ENCODE measurements at regions not wholly inside any gene's neighbourhood (a gene's known extent, or its start where the extent isn't known, plus 50 kb on each side); places are given as distances from the start of the nearest gene placed in this dataset.

DNA sequence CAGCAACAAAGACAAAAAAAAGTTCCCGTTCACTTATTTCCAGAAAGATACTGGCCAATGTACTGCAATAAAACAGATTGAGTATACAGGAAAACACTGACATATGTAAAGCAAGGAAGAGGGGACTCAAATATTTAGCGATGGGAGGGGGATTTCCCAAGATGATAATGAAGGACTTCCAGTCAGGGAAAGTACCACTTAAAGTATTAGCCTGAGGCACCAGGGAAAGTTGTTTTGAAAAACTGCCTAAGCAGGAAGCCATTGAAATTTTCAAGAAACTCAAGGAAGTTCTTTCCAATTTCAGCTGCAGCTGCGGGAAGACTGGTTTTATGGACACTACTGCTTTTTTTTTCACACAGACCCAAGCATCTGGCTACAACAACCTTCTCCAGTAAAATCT is 1007.4 kb upstream of the NOVA1 start:
- H3K27ac ChIP-seq (ENCODE audit: low read length in 2 of 2): no peak overlapping the region
- H3K9ac ChIP-seq (ENCODE audit: low read length): no peak overlapping the region
- CTCF ChIA-PET: interaction anchor here (0.7 kb wide), 1 partner anchor 28 kb away, joined by 4 read pairs; no protein-coding TSS in a partner anchor
- peaks cover 0 to 3% (median 0%) of the 10 kb centered on the region in 3 donors for H3K9me3 ChIP-seq (ENCODE audit: control extremely low read depth in 1 of 3, control insufficient read depth in 2 of 3, insufficient read depth in 1 of 3, low read length in 2 of 3)
- no peaks in the 10 kb centered on the region for H3K27me3 ChIP-seq (replicated peaks in 1 of 4; ENCODE audit: control extremely low read depth in 1 of 4, control insufficient read depth in 3 of 4, insufficient read depth in 4 of 4, low read length in 3 of 4)
- no peak overlapping the region for H3K4me3 ChIP-seq (ENCODE audit: control extremely low read depth in 1 of 5, extremely low read depth in 1 of 5, insufficient read depth in 1 of 5, low read depth in 2 of 5, low read length in 4 of 5)
- POLR2A ChIA-PET: no interaction called here
- Mint-ChIP-seq H3K27ac (no peak overlapping the region), H3K4me1 (no peaks in the 10 kb centered on the region), H3K4me3 (no peak overlapping the region), H3K9me3 (ENCODE audit: insufficient read depth) (no peaks in the 10 kb centered on the region), H3K27me3 (no peaks in the 10 kb centered on the region)
- no peak for DNase-seq
- ATAC-seq (ENCODE audit: low read depth): no peak
- no peaks in the 10 kb centered on the region for H3K79me2 ChIP-seq (ENCODE audit: control insufficient read depth, insufficient read depth, low read length)
- WGBS (ENCODE audit: insufficient coverage): 62% methylated on average over 2 of the region's 3 CpGs
- H2AFZ ChIP-seq (ENCODE audit: insufficient read depth, low read depth, low read length, poor library complexity, severe bottlenecking): no peak overlapping the region
- intact Hi-C loops (cut with micrococcal nuclease): no loop called here
- H3K36me3 ChIP-seq (replicated peaks in 1 of 2; ENCODE audit: control extremely low read depth in 1 of 2, control insufficient read depth in 1 of 2, extremely low read depth in 1 of 2, insufficient read depth in 2 of 2, low read length in 1 of 2): no peaks in the 10 kb centered on the region
- TF ChIP-seq, protein P1, sequence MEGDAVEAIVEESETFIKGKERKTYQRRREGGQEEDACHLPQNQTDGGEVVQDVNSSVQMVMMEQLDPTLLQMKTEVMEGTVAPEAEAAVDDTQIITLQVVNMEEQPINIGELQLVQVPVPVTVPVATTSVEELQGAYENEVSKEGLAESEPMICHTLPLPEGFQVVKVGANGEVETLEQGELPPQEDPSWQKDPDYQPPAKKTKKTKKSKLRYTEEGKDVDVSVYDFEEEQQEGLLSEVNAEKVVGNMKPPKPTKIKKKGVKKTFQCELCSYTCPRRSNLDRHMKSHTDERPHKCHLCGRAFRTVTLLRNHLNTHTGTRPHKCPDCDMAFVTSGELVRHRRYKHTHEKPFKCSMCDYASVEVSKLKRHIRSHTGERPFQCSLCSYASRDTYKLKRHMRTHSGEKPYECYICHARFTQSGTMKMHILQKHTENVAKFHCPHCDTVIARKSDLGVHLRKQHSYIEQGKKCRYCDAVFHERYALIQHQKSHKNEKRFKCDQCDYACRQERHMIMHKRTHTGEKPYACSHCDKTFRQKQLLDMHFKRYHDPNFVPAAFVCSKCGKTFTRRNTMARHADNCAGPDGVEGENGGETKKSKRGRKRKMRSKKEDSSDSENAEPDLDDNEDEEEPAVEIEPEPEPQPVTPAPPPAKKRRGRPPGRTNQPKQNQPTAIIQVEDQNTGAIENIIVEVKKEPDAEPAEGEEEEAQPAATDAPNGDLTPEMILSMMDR (IDR thresholded peaks at IDR 0.05): no peak
- no peak for TF ChIP-seq EZH2 (IDR thresholded peaks at IDR 0.05; ENCODE audit: borderline replicate concordance, insufficient read depth, low read depth, low read length, poor library complexity, severe bottlenecking)
- H4K20me1 ChIP-seq (ENCODE audit: control insufficient read depth, insufficient read depth, low read length, poor library complexity, severe bottlenecking): no peaks in the 10 kb centered on the region
- H3K4me1 ChIP-seq (ENCODE audit: control insufficient read depth in 2 of 2, insufficient read depth in 2 of 2, low read length in 2 of 2): no peaks in the 10 kb centered on the region
- H3K4me2 ChIP-seq (replicated peaks; ENCODE audit: low read depth, low read length, poor library complexity, severe bottlenecking): no peak overlapping the region

DNA sequence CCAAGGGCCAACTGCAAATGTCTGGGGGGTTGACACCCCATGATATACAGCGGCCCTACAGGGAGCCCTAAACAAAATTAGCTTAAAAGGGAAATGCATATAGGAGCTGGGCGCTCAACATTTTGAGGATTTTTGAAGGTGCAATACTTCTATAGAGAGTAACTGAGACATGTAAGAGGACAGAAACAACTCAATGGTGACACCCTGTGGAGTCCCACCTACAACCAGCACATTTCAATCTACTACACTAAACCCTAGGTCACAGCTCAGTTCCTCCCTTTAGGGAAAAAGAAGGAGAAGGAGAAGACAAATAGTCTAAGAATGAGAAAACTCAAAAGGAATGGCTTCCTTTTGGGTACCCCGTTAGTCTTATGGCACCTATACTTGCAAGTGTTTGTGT is 1010.5 kb upstream of the NOVA1 start:
- no peak for DNase-seq
- Histone ChIP-seq H3K27me3 (replicated peaks in 1 of 4; ENCODE audit: control extremely low read depth in 1 of 4, control insufficient read depth in 3 of 4, insufficient read depth in 4 of 4, low read length in 3 of 4) (no peaks in the 10 kb centered on the region), H3K36me3 (replicated peaks in 1 of 2; ENCODE audit: control extremely low read depth in 1 of 2, control insufficient read depth in 1 of 2, extremely low read depth in 1 of 2, insufficient read depth in 2 of 2, low read length in 1 of 2) (no peaks in the 10 kb centered on the region), H3K4me2 (replicated peaks; ENCODE audit: low read depth, low read length, poor library complexity, severe bottlenecking) (no peak overlapping the region), H3K9ac (ENCODE audit: low read length) (no peak overlapping the region), H3K9me3 (ENCODE audit: control extremely low read depth in 1 of 3, control insufficient read depth in 2 of 3, insufficient read depth in 1 of 3, low read length in 2 of 3) (peaks cover 0 to 3% (median 0%) of the 10 kb centered on the region in 3 donors), H3K79me2 (ENCODE audit: control insufficient read depth, insufficient read depth, low read length) (no peaks in the 10 kb centered on the region), H2AFZ (ENCODE audit: insufficient read depth, low read depth, low read length, poor library complexity, severe bottlenecking) (no peak overlapping the region), H3K27ac (ENCODE audit: low read length in 2 of 2) (no peak overlapping the region), H3K4me3 (ENCODE audit: control extremely low read depth in 1 of 5, extremely low read depth in 1 of 5, insufficient read depth in 1 of 5, low read depth in 2 of 5, low read length in 4 of 5) (no peak overlapping the region), H3K4me1 (ENCODE audit: control insufficient read depth in 2 of 2, insufficient read depth in 2 of 2, low read length in 2 of 2) (no peaks in the 10 kb centered on the region), H4K20me1 (ENCODE audit: control insufficient read depth, insufficient read depth, low read length, poor library complexity, severe bottlenecking) (no peaks in the 10 kb centered on the region)
- ChIA-PET POLR2A (no interaction called here), CTCF (no interaction called here)
- H3K4me1 Mint-ChIP-seq: no peaks in the 10 kb centered on the region
- H3K4me3 Mint-ChIP-seq: no peak overlapping the region
- H3K9me3 Mint-ChIP-seq (ENCODE audit: insufficient read depth): no peaks in the 10 kb centered on the region
- no peaks in the 10 kb centered on the region for H3K27me3 Mint-ChIP-seq
- ATAC-seq (ENCODE audit: low read depth): no peak
- TF ChIP-seq, protein P1 (IDR thresholded peaks at IDR 0.05): no peak
- TF ChIP-seq EZH2 (IDR thresholded peaks at IDR 0.05; ENCODE audit: borderline replicate concordance, insufficient read depth, low read depth, low read length, poor library complexity, severe bottlenecking): no peak
- 79% methylated on average over 2 of the region's 3 CpGs for WGBS (ENCODE audit: insufficient coverage)
- intact Hi-C loops (cut with micrococcal nuclease): no loop called here
- H3K27ac Mint-ChIP-seq: no peak overlapping the region
